H1 (cell line): ENCODE measurements at regions not wholly inside any gene's neighbourhood (a gene's known extent, or its start where the extent isn't known, plus 50 kb on each side); places are given as distances from the start of the nearest gene placed in this dataset.

Experiments used
- CTCF ChIA-PET: fragments of 300-600 bp; sonication (Branson Sonifier 250); formaldehyde crosslinking; loops from one replicate; lab custom pipeline; 2021; ENCODE audit not compliant: partially characterized antibody; lab: Charles Lee
- POLR2A ChIA-PET: fragments of 300-600 bp; sonication (Branson Sonifier 250); formaldehyde crosslinking; loops from one replicate; lab custom pipeline; 2021; ENCODE audit warnings: inconsistent platforms; ENCODE audit not compliant: partially characterized antibody; lab: Charles Lee
- DNase-seq, 2 experiments: peaks; one replicate each; pipeline versions ENCODE4 v3.0.0 to v3.0.0-alpha.2; 2010 to 2022; ENCODE audit warnings: low spot score in 2 of 2, low read depth in 1 of 2, mixed read lengths in 1 of 2
- FAIRE-seq: peaks from 2 replicates; lab custom pipeline; 2011; peaks lifted over from hg19 to GRCh38; lab: Jason Lieb, UNC
- H2AFZ ChIP-seq: 2 replicates; pipeline ENCODE4 v1.8.1; 2012; ENCODE audit warnings: low read length, inconsistent platforms
- H2AK5ac ChIP-seq: 2 replicates; pipeline ENCODE4 v1.6.1; 2013; ENCODE audit warnings: low read depth, low read length
- H2BK120ac ChIP-seq: replicated peaks from 2 replicates; pipeline ENCODE3; 2013; ENCODE audit warnings: low read depth, low read length, inconsistent platforms
- H2BK12ac ChIP-seq: 2 replicates; pipeline ENCODE4 v1.6.1; 2013; ENCODE audit warnings: low read depth, low read length
- H2BK15ac ChIP-seq: 2 replicates; pipeline ENCODE4 v1.6.1; 2013; ENCODE audit warnings: low read length
- H2BK20ac ChIP-seq: 2 replicates; pipeline ENCODE4 v1.6.1; 2013; ENCODE audit warnings: low read length
- H2BK5ac ChIP-seq: 2 replicates; pipeline ENCODE4 v1.6.1; 2013; ENCODE audit warnings: low read depth, low read length
- H3K14ac ChIP-seq: 2 replicates; pipeline ENCODE4 v1.6.1; 2013; ENCODE audit warnings: inconsistent platforms; ENCODE audit not compliant: insufficient read length
- H3K18ac ChIP-seq: 2 replicates; pipeline ENCODE4 v1.6.1; 2013; ENCODE audit warnings: low read length; ENCODE audit errors: extremely low read depth
- H3K23ac ChIP-seq: 2 replicates; pipeline ENCODE4 v1.6.1; 2013; ENCODE audit warnings: inconsistent platforms; ENCODE audit not compliant: insufficient read length
- H3K23me2 ChIP-seq: 2 replicates; pipeline ENCODE4 v1.6.1; 2013; ENCODE audit warnings: low read depth, low read length
- H3K27ac ChIP-seq: 2 replicates; pipeline ENCODE4 v1.6.1; 2011; ENCODE audit warnings: low read depth, low read length, inconsistent platforms
- H3K27me3 ChIP-seq, 4 experiments: replicated peaks in 1 of 4; 1 replicate in 1 of 4; 2 replicates in 3 of 4; pipeline versions ENCODE4 v1.6.1 to v1.8.1; 2011 to 2013; ENCODE audit warnings: low read length in 3 of 4, mild to moderate bottlenecking in 3 of 4, inconsistent platforms in 2 of 4, mixed read lengths in 2 of 4, moderate library complexity in 1 of 4; ENCODE audit not compliant: control insufficient read depth in 3 of 4, insufficient read depth in 3 of 4; ENCODE audit errors: extremely low read depth in 1 of 4
- H3K36me3 ChIP-seq, 4 experiments: 2 replicates each; pipeline versions ENCODE4 v1.6.1 to v1.8.1; 2011 to 2013; ENCODE audit warnings: mild to moderate bottlenecking in 4 of 4, low read length in 3 of 4, moderate library complexity in 2 of 4, control low read depth in 1 of 4, inconsistent platforms in 1 of 4; ENCODE audit not compliant: insufficient read depth in 4 of 4, control insufficient read depth in 2 of 4
- H3K4ac ChIP-seq: replicated peaks from 2 replicates; pipeline ENCODE3; 2013; ENCODE audit warnings: low read length, low read depth, mixed read lengths, inconsistent platforms; ENCODE audit not compliant: insufficient read length
- H3K4me1 ChIP-seq, 4 experiments: replicated peaks in 1 of 4; 1 replicate in 1 of 4; 2 replicates in 3 of 4; pipeline versions ENCODE4 v1.6.1 to v1.8.1; 2011 to 2013; ENCODE audit warnings: low read length in 3 of 4, inconsistent platforms in 2 of 4, mixed read lengths in 1 of 4; ENCODE audit not compliant: insufficient read depth in 4 of 4, control insufficient read depth in 3 of 4
- H3K4me2 ChIP-seq, 2 experiments: 2 replicates each; pipeline versions ENCODE4 v1.6.1 to v1.8.1; 2011 to 2013; ENCODE audit warnings: low read depth in 2 of 2, low read length in 2 of 2, control low read depth in 1 of 2, inconsistent platforms in 1 of 2, mild to moderate bottlenecking in 1 of 2; ENCODE audit not compliant: insufficient read depth in 1 of 2
- H3K4me3 ChIP-seq, 4 experiments: fragments of 200-600, 300-600 bp in 1 of 4; sonication (generic), shearing (Covaris generic), sonication (Bioruptor Twin) in 1 of 4; 2 replicates each; pipeline versions ENCODE4 v1.5.1 to v1.8.1; 2011 to 2016; ENCODE audit warnings: low read length in 4 of 4, low read depth in 3 of 4, control low read depth in 2 of 4, inconsistent platforms in 2 of 4, mild to moderate bottlenecking in 2 of 4, mixed read lengths in 1 of 4, moderate library complexity in 1 of 4; ENCODE audit not compliant: insufficient read depth in 2 of 4; ENCODE audit errors: extremely low read depth in 1 of 4
- H3K56ac ChIP-seq: replicated peaks from 2 replicates; pipeline ENCODE3; 2013; ENCODE audit warnings: low read depth, mild to moderate bottlenecking, mixed read lengths, low read length, inconsistent platforms; ENCODE audit not compliant: insufficient read length
- H3K79me1 ChIP-seq: 2 replicates; pipeline ENCODE4 v1.6.1; 2013; ENCODE audit warnings: low read depth, low read length, control low read depth
- H3K79me2 ChIP-seq, 2 experiments: 2 replicates each; pipeline versions ENCODE4 v1.6.1 to v1.8.1; 2012 to 2013; ENCODE audit warnings: low read length in 2 of 2, mild to moderate bottlenecking in 2 of 2, inconsistent platforms in 1 of 2; ENCODE audit not compliant: insufficient read depth in 2 of 2, control insufficient read depth in 1 of 2
- H3K9ac ChIP-seq, 4 experiments: replicated peaks in 1 of 4; 1 replicate in 1 of 4; 2 replicates in 3 of 4; pipeline versions ENCODE4 v1.6.1 to v1.8.1; 2011 to 2013; ENCODE audit warnings: low read depth in 3 of 4, low read length in 3 of 4, control low read depth in 2 of 4, mild to moderate bottlenecking in 2 of 4, moderate library complexity in 2 of 4, inconsistent platforms in 1 of 4; ENCODE audit errors: extremely low read depth in 1 of 4
- H3K9me3 ChIP-seq, 2 experiments: 2 replicates each; pipeline versions ENCODE4 v1.6.1 to v1.8.1; 2012 to 2013; ENCODE audit warnings: mild to moderate bottlenecking in 2 of 2, moderate library complexity in 2 of 2, control low read depth in 1 of 2, inconsistent platforms in 1 of 2, low read depth in 1 of 2, low read length in 1 of 2, mixed read lengths in 1 of 2; ENCODE audit not compliant: insufficient read depth in 2 of 2
- H4K20me1 ChIP-seq, 2 experiments: replicated peaks in 1 of 2; 2 replicates each; pipeline versions ENCODE3 to v1.8.1; 2011 to 2013; ENCODE audit warnings: inconsistent platforms in 2 of 2, low read length in 2 of 2, mild to moderate bottlenecking in 1 of 2; ENCODE audit not compliant: insufficient read depth in 2 of 2, control insufficient read depth in 1 of 2
- H4K5ac ChIP-seq: 2 replicates; pipeline ENCODE4 v1.6.1; 2013; ENCODE audit warnings: low read length, low read depth, mixed read lengths, inconsistent platforms; ENCODE audit not compliant: insufficient read length
- H4K8ac ChIP-seq: 2 replicates; pipeline ENCODE4 v1.8.0; 2013; ENCODE audit warnings: mild to moderate bottlenecking, moderate library complexity, low read length, inconsistent platforms; ENCODE audit not compliant: insufficient read depth; ENCODE audit errors: extremely low read depth
- H4K91ac ChIP-seq: replicated peaks from 2 replicates; pipeline ENCODE3; 2013; ENCODE audit warnings: low read length, mixed read lengths, inconsistent platforms; ENCODE audit not compliant: insufficient read length
- CREB1 ChIP-seq: IDR thresholded peaks from 2 replicates; pipeline ENCODE4 v1.6.1; 2012; ENCODE audit warnings: inconsistent platforms
- FOSL1 ChIP-seq: IDR thresholded peaks from 2 replicates; pipeline ENCODE4 v1.6.1; 2011; ENCODE audit warnings: mild to moderate bottlenecking, low read depth, low read length, moderate library complexity; ENCODE audit not compliant: insufficient read depth
- HDAC6 ChIP-seq: IDR thresholded peaks from one replicate; pipeline ENCODE4 v1.7.1; 2012; ENCODE audit warnings: low read depth, mild to moderate bottlenecking, inconsistent platforms, low read length, moderate library complexity
- YY1 ChIP-seq: IDR thresholded peaks from 2 replicates; pipeline ENCODE4 v1.6.1; 2011; ENCODE audit warnings: low read depth, mild to moderate bottlenecking, low read length
- WGBS, 2 experiments: shearing (Covaris generic) in 1 of 2; methylation state at CpG; one replicate each; pipeline versions ENCODE4 v1.1.6 to v1.1.7; 2013 to 2015; ENCODE audit warnings: low lambda C conversion rate in 2 of 2, mixed read lengths in 2 of 2, inconsistent platforms in 1 of 2, low coverage in 1 of 2, missing lambda C conversion rate in 1 of 2; ENCODE audit not compliant: insufficient replicate concordance in 2 of 2, insufficient coverage in 1 of 2, insufficient read length in 1 of 2; ENCODE audit errors: extremely low coverage in 1 of 2, missing lambda C conversion rate in 1 of 2; 5-methylcytosine and 5-hydroxymethylcytosine counted together

DNA sequence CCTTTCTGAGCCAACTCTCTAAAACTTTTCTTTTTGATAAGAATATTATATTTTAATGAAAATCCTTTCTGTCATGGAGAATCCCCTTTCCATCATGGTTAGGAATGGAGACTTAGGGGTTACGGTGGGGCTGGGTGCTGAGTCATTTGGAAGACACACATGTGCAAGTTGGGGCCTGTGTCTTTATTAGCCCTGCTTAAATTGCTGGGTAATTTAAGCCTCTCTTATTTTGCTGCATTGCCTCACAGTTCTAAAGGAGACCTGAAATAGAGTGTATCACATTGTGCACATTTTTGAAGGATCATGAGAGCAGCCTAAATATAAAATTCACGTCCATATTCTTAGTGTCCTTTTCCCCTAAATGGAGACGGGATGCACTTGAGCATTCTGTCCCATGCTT is 61.8 kb upstream of the RBFOX1 start:
- H4K8ac ChIP-seq = no peak overlapping the region
- no peak overlapping the region for H2AFZ ChIP-seq
- FAIRE-seq (no peak), DNase-seq (no peak)
- H3K9ac ChIP-seq = no peak overlapping the region
- H3K27me3 ChIP-seq = no peaks in the 10 kb centered on the region
- no peak overlapping the region for H2BK5ac ChIP-seq
- TF ChIP-seq YY1 (no peak), FOSL1 (no peak), HDAC6 (no peak), CREB1 (no peak)
- H3K4me1 ChIP-seq = no peaks in the 10 kb centered on the region
- H4K91ac ChIP-seq = no peak overlapping the region
- H3K56ac ChIP-seq = no peak overlapping the region
- no peak overlapping the region for H2BK20ac ChIP-seq
- H3K9me3 ChIP-seq = no peaks in the 10 kb centered on the region
- no peak overlapping the region for H3K4me2 ChIP-seq
- ChIA-PET CTCF (no interaction called here), POLR2A (interaction anchor here (0.5 kb wide), 1 partner anchor 242 kb away, joined by 3 read pairs; no protein-coding TSS in a partner anchor)
- H2BK120ac ChIP-seq = no peak overlapping the region
- H2BK12ac ChIP-seq = no peak overlapping the region
- H3K79me2 ChIP-seq = no peaks in the 10 kb centered on the region; a peak in 1 of 4 replicates
- H2BK15ac ChIP-seq = no peak overlapping the region
- no peak overlapping the region for H3K23ac ChIP-seq
- no peak overlapping the region for H3K14ac ChIP-seq
- H4K20me1 ChIP-seq = no peaks in the 10 kb centered on the region
- no peak overlapping the region for H2AK5ac ChIP-seq
- H3K36me3 ChIP-seq = no peaks in the 10 kb centered on the region
- WGBS, 2 experiments = 88% methylated on average over 3 of the region's 3 CpGs; no CpG with 5 or more reads in 1 of the 2 experiments
- H3K79me1 ChIP-seq = no peaks in the 10 kb centered on the region
- no peaks in the 10 kb centered on the region; the same call in 1 of the 2 replicates for H3K23me2 ChIP-seq
- no peak overlapping the region for H3K27ac ChIP-seq
- H3K18ac ChIP-seq = no peak overlapping the region
- H3K4me3 ChIP-seq = no peak overlapping the region
- no peak overlapping the region for H3K4ac ChIP-seq
- no peak overlapping the region for H4K5ac ChIP-seq
